GM12878 (cell line): ENCODE measurements at regions not wholly inside any gene's neighbourhood (a gene's known extent, or its start where the extent isn't known, plus 50 kb on each side); places are given as distances from the start of the nearest gene placed in this dataset.

ENCODE experiments used
- ATAC-seq: fragments of 200-7000 bp; cut with Tn5 transposase; 3 replicates; pipeline ENCODE4 v1.9.1; 2020; ENCODE audit warnings: mild to moderate bottlenecking, moderate library complexity
- BruUV-seq: library from RNA; stranded (reverse); fragments of 400-500 nt; replicated peaks from 2 replicates; lab custom pipeline; 2021; lab: Mats Ljungman, UMichigan
- CTCF ChIA-PET: fragments of 300-600 bp; sonication (Branson Sonifier 250); formaldehyde crosslinking; extraction: SDS; loops from one replicate; lab custom pipeline; 2021; ENCODE audit warnings: inconsistent platforms; lab: Yijun Ruan, JAX
- POLR2A ChIA-PET: fragments of 350-600 bp; formaldehyde crosslinking; extraction: SDS; loops from one replicate; lab custom pipeline; 2021; ENCODE audit warnings: inconsistent platforms; lab: Charles Lee
- RAD21 ChIA-PET: fragments of 300-600 bp; sonication (Branson Sonifier 250); formaldehyde crosslinking; loops from one replicate; lab custom pipeline; 2023; ENCODE audit warnings: antibody characterized with exemption; ENCODE audit not compliant: unreplicated experiment; lab: Charles Lee
- SMC1A ChIA-PET: fragments of 300-600 bp; sonication (Branson Sonifier 250); formaldehyde crosslinking; loops from one replicate; lab custom pipeline; 2023; ENCODE audit not compliant: unreplicated experiment, uncharacterized antibody; lab: Charles Lee
- DNase-seq: peaks from one replicate; pipeline ENCODE4 v3.0.0-alpha.2; 2011; ENCODE audit warnings: low read depth, low spot score
- FAIRE-seq: peaks from 3 replicates; lab custom pipeline; 2011; peaks lifted over from hg19 to GRCh38; lab: Jason Lieb, UNC
- H2AFZ ChIP-seq: 2 replicates; pipeline ENCODE4 v1.6.0; 2011; ENCODE audit warnings: low read depth, low read length, control low read depth; ENCODE audit not compliant: control insufficient read depth
- H3K27ac ChIP-seq: 2 replicates; pipeline ENCODE4 v1.5.1; 2011; ENCODE audit warnings: control low read depth; ENCODE audit not compliant: control insufficient read depth, insufficient read depth
- H3K27me3 ChIP-seq, 2 experiments: replicated peaks in 1 of 2; 2 replicates each; pipeline versions ENCODE4 v1.6.0 to v1.6.1; 2011; ENCODE audit warnings: low read length in 1 of 2; ENCODE audit not compliant: control insufficient read depth in 2 of 2, insufficient read depth in 2 of 2
- H3K36me3 ChIP-seq, 2 experiments: 2 replicates each; pipeline ENCODE4 v1.5.1; 2011; ENCODE audit warnings: low read length in 1 of 2; ENCODE audit not compliant: control insufficient read depth in 2 of 2, insufficient read depth in 2 of 2
- H3K4me1 ChIP-seq: 2 replicates; pipeline ENCODE4 v1.6.1; 2011; ENCODE audit warnings: mild to moderate bottlenecking, low read length, moderate library complexity, mixed read lengths; ENCODE audit not compliant: control insufficient read depth, insufficient read depth
- H3K4me2 ChIP-seq: 2 replicates; pipeline ENCODE4 v1.6.0; 2011; ENCODE audit warnings: control low read depth; ENCODE audit not compliant: control insufficient read depth, insufficient read depth
- H3K4me3 ChIP-seq: fragments of 200-600 bp; sonication (generic); 2 replicates; pipeline ENCODE4 v1.5.1; 2016
- H3K79me2 ChIP-seq: 2 replicates; pipeline ENCODE4 v1.6.0; 2011; ENCODE audit warnings: low read length; ENCODE audit not compliant: control insufficient read depth, insufficient read depth
- H3K9ac ChIP-seq: 2 replicates; pipeline ENCODE4 v1.8.0; 2011; ENCODE audit warnings: low read length, control low read depth, mixed read lengths; ENCODE audit not compliant: control insufficient read depth, insufficient read depth
- H3K9me3 ChIP-seq: replicated peaks from 3 replicates; pipeline ENCODE4 v1.5.1; 2011; ENCODE audit warnings: mild to moderate bottlenecking, low read length; ENCODE audit not compliant: control insufficient read depth, insufficient read depth
- H4K20me1 ChIP-seq: 2 replicates; pipeline ENCODE4 v1.6.0; 2011; ENCODE audit not compliant: control insufficient read depth, insufficient read depth
- IKZF1 ChIP-seq: fragments of 450-650 bp; conservative IDR thresholded peaks from 2 replicates; pipeline ENCODE4 v1.6.1; 2017; ENCODE audit warnings: antibody characterized with exemption, mild to moderate bottlenecking
- NR2C2 ChIP-seq: IDR thresholded peaks from 2 replicates; pipeline ENCODE4 v1.6.1; 2011; ENCODE audit warnings: borderline replicate concordance, low read depth; ENCODE audit not compliant: control insufficient read depth, insufficient read length
- PAX5 ChIP-seq: IDR thresholded peaks from 2 replicates; pipeline ENCODE4 v1.6.1; 2011; ENCODE audit warnings: low read depth, low read length, borderline replicate concordance
- POLR2AphosphoS2 ChIP-seq: IDR thresholded peaks from 2 replicates; pipeline ENCODE4 v1.6.1; 2011; ENCODE audit warnings: low read depth, mild to moderate bottlenecking, low read length, improper control_type of control experiment, moderate library complexity
- RAD51 ChIP-seq: fragments of 450-650 bp; IDR thresholded peaks from 2 replicates; pipeline ENCODE4 v1.6.1; 2016; ENCODE audit warnings: moderate library complexity, mild to moderate bottlenecking, inconsistent platforms
- RELA ChIP-seq: fragments of 450-650 bp; IDR thresholded peaks from 2 replicates; pipeline ENCODE4 v1.8.0; 2014; ENCODE audit warnings: borderline replicate concordance; ENCODE audit not compliant: partially characterized antibody
- SIN3A ChIP-seq: IDR thresholded peaks from 2 replicates; pipeline ENCODE4 v1.6.1; 2012; ENCODE audit warnings: low read depth, low read length, improper control_type of control experiment
- SMAD5 ChIP-seq: IDR thresholded peaks from 2 replicates; pipeline ENCODE4 v1.6.1; 2016; ENCODE audit warnings: antibody characterized with exemption, low read depth
- SMARCA5 ChIP-seq: fragments of 450-650 bp; IDR thresholded peaks from 2 replicates; pipeline ENCODE4 v1.6.1; 2017; ENCODE audit warnings: mild to moderate bottlenecking
- TCF3 ChIP-seq: IDR thresholded peaks from 2 replicates; pipeline ENCODE4 v1.6.1; 2012; ENCODE audit warnings: low read depth, mild to moderate bottlenecking, low read length, borderline replicate concordance; ENCODE audit not compliant: insufficient read depth
- WGBS: methylation state at CpG from one replicate; pipeline ENCODE4 v1.1.6; 2016; ENCODE audit warnings: low lambda C conversion rate; ENCODE audit not compliant: insufficient replicate concordance, insufficient coverage; ENCODE audit errors: missing lambda C conversion rate; 5-methylcytosine and 5-hydroxymethylcytosine counted together
- in situ Hi-C: fragments of 300-500 bp; cut with MboI; formaldehyde crosslinking; loops from 9 replicates; pipeline ENCODE4 v1.14.3; 2018; ENCODE audit warnings: mixed read lengths
- intact Hi-C: fragments of 100-400 bp; cut with micrococcal nuclease; formaldehyde crosslinking; loops from one replicate; pipeline ENCODE4 v1.14.2; 2022; ENCODE audit not compliant: unreplicated experiment
- TF ChIP-seq, protein P1 (sequence below): fragments of 450-650 bp; IDR thresholded peaks from 2 replicates; pipeline ENCODE4 v1.6.1; 2017; ENCODE audit warnings: low read depth, mild to moderate bottlenecking, moderate library complexity
- TF ChIP-seq, protein P2 (sequence below): fragments of 450-650 bp; IDR thresholded peaks from 2 replicates; pipeline ENCODE4 v1.6.1; 2017; ENCODE audit warnings: mild to moderate bottlenecking, moderate library complexity
- TF ChIP-seq, protein P3 (sequence below): fragments of 150-350 bp; IDR thresholded peaks from 2 replicates; pipeline ENCODE4 v1.6.1; 2014; ENCODE audit warnings: mild to moderate bottlenecking, low read depth, low read length

DNA sequence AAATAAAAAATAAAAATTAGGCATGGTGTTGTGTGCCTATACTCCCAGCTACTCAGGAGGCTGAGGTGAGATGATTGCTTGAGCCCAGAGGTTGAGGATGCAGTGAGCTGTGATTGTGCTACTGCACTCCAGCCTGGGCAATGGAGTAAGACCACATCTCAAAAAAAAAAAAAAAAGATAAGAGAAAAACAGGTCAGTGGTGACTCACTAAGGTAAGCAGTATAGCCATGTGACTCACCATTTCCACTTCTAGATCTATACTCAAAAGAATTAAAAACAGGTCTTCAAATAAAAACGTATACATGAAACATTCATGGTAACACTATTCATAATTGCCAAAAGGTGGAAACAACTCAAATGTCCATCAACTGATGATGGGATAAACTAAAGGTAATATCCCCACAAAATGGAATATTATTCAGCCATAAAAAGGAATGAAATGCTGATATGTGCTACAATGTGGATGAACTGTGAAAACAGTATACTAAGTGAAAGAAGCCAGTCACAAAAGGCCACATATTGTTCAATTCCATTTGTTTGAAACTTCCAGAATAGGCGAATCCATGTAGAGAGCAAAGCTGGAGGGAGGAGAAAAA is 75.1 kb downstream of the ZNF281 start:
- ChIA-PET CTCF (interaction anchor here (0.6 kb wide), 1 partner anchor 175 kb away, joined by 3 read pairs; no protein-coding TSS in a partner anchor), RAD21 (no interaction called here), POLR2A (interaction anchor here (0.6 kb wide), 1 partner anchor 27 kb away, joined by 4 read pairs; no protein-coding TSS in a partner anchor), SMC1A (no interaction called here)
- Histone ChIP-seq H3K4me1 (peaks cover 3% of the 10 kb centered on the region; the same call in 1 of the 2 replicates), H3K4me3 (no peak overlapping the region), H3K36me3 (no peaks in the 10 kb centered on the region), H3K4me2 (no peak overlapping the region), H2AFZ (no peak overlapping the region), H3K27ac (no peak overlapping the region), H3K9ac (no peak overlapping the region), H4K20me1 (no peaks in the 10 kb centered on the region), H3K27me3 (no peaks in the 10 kb centered on the region; a peak in 1 of 4 replicates), H3K79me2 (no peaks in the 10 kb centered on the region), H3K9me3 (no peaks in the 10 kb centered on the region)
- intact Hi-C loops = no loop called here
- no peak for FAIRE-seq
- WGBS = 46% methylated on average over 2 of the region's 2 CpGs
- in situ Hi-C loops = no loop called here
- no peak for ATAC-seq
- DNase-seq = no peak
- no TSS peak for BruUV-seq
- no peak for TF ChIP-seq POLR2AphosphoS2
- TF ChIP-seq TCF3 = no peak
- TF ChIP-seq IKZF1 = no peak
- no peak for TF ChIP-seq NR2C2
- TF ChIP-seq, protein P1, sequence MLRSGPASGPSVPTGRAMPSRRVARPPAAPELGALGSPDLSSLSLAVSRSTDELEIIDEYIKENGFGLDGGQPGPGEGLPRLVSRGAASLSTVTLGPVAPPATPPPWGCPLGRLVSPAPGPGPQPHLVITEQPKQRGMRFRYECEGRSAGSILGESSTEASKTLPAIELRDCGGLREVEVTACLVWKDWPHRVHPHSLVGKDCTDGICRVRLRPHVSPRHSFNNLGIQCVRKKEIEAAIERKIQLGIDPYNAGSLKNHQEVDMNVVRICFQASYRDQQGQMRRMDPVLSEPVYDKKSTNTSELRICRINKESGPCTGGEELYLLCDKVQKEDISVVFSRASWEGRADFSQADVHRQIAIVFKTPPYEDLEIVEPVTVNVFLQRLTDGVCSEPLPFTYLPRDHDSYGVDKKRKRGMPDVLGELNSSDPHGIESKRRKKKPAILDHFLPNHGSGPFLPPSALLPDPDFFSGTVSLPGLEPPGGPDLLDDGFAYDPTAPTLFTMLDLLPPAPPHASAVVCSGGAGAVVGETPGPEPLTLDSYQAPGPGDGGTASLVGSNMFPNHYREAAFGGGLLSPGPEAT = no peak
- no peak for TF ChIP-seq SIN3A
- no peak for TF ChIP-seq SMAD5
- TF ChIP-seq, protein P2, sequence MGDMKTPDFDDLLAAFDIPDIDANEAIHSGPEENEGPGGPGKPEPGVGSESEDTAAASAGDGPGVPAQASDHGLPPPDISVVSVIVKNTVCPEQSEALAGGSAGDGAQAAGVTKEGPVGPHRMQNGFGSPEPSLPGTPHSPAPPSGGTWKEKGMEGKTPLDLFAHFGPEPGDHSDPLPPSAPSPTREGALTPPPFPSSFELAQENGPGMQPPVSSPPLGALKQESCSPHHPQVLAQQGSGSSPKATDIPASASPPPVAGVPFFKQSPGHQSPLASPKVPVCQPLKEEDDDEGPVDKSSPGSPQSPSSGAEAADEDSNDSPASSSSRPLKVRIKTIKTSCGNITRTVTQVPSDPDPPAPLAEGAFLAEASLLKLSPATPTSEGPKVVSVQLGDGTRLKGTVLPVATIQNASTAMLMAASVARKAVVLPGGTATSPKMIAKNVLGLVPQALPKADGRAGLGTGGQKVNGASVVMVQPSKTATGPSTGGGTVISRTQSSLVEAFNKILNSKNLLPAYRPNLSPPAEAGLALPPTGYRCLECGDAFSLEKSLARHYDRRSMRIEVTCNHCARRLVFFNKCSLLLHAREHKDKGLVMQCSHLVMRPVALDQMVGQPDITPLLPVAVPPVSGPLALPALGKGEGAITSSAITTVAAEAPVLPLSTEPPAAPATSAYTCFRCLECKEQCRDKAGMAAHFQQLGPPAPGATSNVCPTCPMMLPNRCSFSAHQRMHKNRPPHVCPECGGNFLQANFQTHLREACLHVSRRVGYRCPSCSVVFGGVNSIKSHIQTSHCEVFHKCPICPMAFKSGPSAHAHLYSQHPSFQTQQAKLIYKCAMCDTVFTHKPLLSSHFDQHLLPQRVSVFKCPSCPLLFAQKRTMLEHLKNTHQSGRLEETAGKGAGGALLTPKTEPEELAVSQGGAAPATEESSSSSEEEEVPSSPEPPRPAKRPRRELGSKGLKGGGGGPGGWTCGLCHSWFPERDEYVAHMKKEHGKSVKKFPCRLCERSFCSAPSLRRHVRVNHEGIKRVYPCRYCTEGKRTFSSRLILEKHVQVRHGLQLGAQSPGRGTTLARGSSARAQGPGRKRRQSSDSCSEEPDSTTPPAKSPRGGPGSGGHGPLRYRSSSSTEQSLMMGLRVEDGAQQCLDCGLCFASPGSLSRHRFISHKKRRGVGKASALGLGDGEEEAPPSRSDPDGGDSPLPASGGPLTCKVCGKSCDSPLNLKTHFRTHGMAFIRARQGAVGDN = no peak
- no peak for TF ChIP-seq RELA
- TF ChIP-seq PAX5 = no peak
- TF ChIP-seq, protein P3, sequence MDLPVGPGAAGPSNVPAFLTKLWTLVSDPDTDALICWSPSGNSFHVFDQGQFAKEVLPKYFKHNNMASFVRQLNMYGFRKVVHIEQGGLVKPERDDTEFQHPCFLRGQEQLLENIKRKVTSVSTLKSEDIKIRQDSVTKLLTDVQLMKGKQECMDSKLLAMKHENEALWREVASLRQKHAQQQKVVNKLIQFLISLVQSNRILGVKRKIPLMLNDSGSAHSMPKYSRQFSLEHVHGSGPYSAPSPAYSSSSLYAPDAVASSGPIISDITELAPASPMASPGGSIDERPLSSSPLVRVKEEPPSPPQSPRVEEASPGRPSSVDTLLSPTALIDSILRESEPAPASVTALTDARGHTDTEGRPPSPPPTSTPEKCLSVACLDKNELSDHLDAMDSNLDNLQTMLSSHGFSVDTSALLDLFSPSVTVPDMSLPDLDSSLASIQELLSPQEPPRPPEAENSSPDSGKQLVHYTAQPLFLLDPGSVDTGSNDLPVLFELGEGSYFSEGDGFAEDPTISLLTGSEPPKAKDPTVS = no peak
- no peak for TF ChIP-seq RAD51
- TF ChIP-seq SMARCA5 = no peak
